ENCODE measurements at regions not wholly inside any gene's neighbourhood (a gene's known extent, or its start where the extent isn't known, plus 50 kb on each side); places are given as distances from the start of the nearest gene placed in this dataset.

- TF ChIP-seq MYC (IDR thresholded peaks at IDR 0.05; ENCODE audit: low read depth, low read length) (no peak), POLR2A (IDR thresholded peaks at IDR 0.05; ENCODE audit: extremely low read depth, insufficient read length) (no peak), MAX (IDR thresholded peaks at IDR 0.05; ENCODE audit: low read depth, low read length) (no peak)
- no peak overlapping the region for H3K4me3 ChIP-seq (ENCODE audit: low read depth, low read length)
- DNase-seq (ENCODE audit: low read depth), result no peak
Measured at GRCh38 chrX:74225111-74225510, 78.9 kb upstream of the ZCCHC13 start.

- DNase-seq (ENCODE audit: low read depth), result no peak
Measured at GRCh38 chrX:74220277-74220676, 83.7 kb upstream of the ZCCHC13 start.

GRCh38 chrX:74218895-74219294 is 85.1 kb upstream of the ZCCHC13 start:
- no peak overlapping the region for H3K4me3 ChIP-seq (ENCODE audit: low read depth, low read length)
- TF ChIP-seq CTCF (IDR thresholded peaks at IDR 0.05; ENCODE audit: low read depth, low read length) (no peak), MAX (IDR thresholded peaks at IDR 0.05; ENCODE audit: low read depth, low read length) (no peak), MYC (IDR thresholded peaks at IDR 0.05; ENCODE audit: low read depth, low read length) (no peak), POLR2A (IDR thresholded peaks at IDR 0.05; ENCODE audit: extremely low read depth, insufficient read length) (no peak)
- no peak for DNase-seq (ENCODE audit: low read depth)

More at GRCh38 chrX:74220277-74220676, 83.7 kb upstream of the ZCCHC13 start:
- no peak overlapping the region for H3K4me3 ChIP-seq (ENCODE audit: low read depth, low read length)
- TF ChIP-seq POLR2A (IDR thresholded peaks at IDR 0.05; ENCODE audit: extremely low read depth, insufficient read length) (no peak), MAX (IDR thresholded peaks at IDR 0.05; ENCODE audit: low read depth, low read length) (no peak), MYC (IDR thresholded peaks at IDR 0.05; ENCODE audit: low read depth, low read length) (no peak), CTCF (IDR thresholded peaks at IDR 0.05; ENCODE audit: low read depth, low read length) (no peak)

GRCh38 chrX:74216421-74216820 is 87.6 kb upstream of the ZCCHC13 start:
- H3K4me3 ChIP-seq (ENCODE audit: low read depth, low read length), result no peak overlapping the region
- no peak for DNase-seq (ENCODE audit: low read depth)
- TF ChIP-seq MAX (IDR thresholded peaks at IDR 0.05; ENCODE audit: low read depth, low read length), result no peak
- no peak for TF ChIP-seq CTCF (IDR thresholded peaks at IDR 0.05; ENCODE audit: low read depth, low read length)
- TF ChIP-seq MYC (IDR thresholded peaks at IDR 0.05; ENCODE audit: low read depth, low read length), result no peak
- TF ChIP-seq POLR2A (IDR thresholded peaks at IDR 0.05; ENCODE audit: extremely low read depth, insufficient read length), result no peak

- DNase-seq (ENCODE audit: low read depth), result no peak
- TF ChIP-seq MAX (IDR thresholded peaks at IDR 0.05; ENCODE audit: low read depth, low read length) (no peak), CTCF (IDR thresholded peaks at IDR 0.05; ENCODE audit: low read depth, low read length) (no peak), POLR2A (IDR thresholded peaks at IDR 0.05; ENCODE audit: extremely low read depth, insufficient read length) (no peak), MYC (IDR thresholded peaks at IDR 0.05; ENCODE audit: low read depth, low read length) (no peak)
- no peak overlapping the region for H3K4me3 ChIP-seq (ENCODE audit: low read depth, low read length)
Measured at GRCh38 chrX:74211911-74212310, 92.1 kb upstream of the ZCCHC13 start.

- TF ChIP-seq CTCF (IDR thresholded peaks at IDR 0.05; ENCODE audit: low read depth, low read length), result no peak
- TF ChIP-seq MAX (IDR thresholded peaks at IDR 0.05; ENCODE audit: low read depth, low read length), result no peak
- TF ChIP-seq MYC (IDR thresholded peaks at IDR 0.05; ENCODE audit: low read depth, low read length), result no peak
- no peak for TF ChIP-seq POLR2A (IDR thresholded peaks at IDR 0.05; ENCODE audit: extremely low read depth, insufficient read length)
- no peak for DNase-seq (ENCODE audit: low read depth)
- H3K4me3 ChIP-seq (ENCODE audit: low read depth, low read length), result no peak overlapping the region
Measured at GRCh38 chrX:74207539-74207938, 96.4 kb upstream of the ZCCHC13 start.

Measured in NB4 (cell line).